ENCODE measurements at regions not wholly inside any gene's neighbourhood (a gene's known extent, or its start where the extent isn't known, plus 50 kb on each side); places are given as distances from the start of the nearest gene placed in this dataset.
A peak's percentile ranks its signal among the peaks of the same experiment; 100 is the strongest.

DNA sequence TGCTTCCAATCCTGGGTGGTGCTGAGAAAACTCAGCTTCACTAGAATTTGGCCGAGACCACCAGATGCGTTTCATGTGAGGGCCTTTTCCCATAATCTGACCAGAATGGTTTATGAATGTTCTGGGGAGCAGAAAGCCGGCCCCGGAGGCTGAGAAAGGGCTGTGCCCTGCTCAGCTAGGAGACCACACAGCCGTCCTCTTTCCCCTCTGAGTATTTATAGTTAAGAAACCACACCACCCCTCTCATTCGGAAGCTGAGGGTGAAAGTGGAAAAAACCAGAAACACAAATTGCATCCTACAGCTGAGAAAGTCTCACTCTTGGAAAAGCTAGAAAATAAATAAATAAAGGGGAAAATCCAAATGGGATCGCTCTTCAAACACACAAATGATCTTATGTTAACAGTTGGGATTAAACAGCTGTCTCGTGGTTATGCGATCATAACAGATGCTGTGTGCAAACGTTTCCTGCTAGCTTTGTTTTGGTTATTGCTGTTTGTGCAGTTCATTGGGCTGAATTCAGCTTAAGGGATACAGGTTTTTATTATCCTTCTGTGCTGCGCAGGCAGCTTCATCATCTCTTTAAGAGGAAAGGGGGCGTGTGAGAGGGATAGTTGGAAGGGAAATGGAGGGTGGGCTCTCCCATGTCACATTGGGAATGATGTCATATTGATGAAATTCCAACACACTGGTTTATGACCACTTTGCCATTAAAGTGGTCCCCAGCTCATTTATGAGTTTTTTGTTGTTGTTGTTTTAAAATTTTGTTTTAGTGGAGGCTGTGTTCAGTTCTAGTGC lies 1026.2 kb upstream of the NR2F2 start:
- no peak for DNase-seq (ENCODE audit: low spot score in 2 of 2)
- Histone ChIP-seq H3K4me1 (no peaks in the 10 kb centered on the region), H3K9me3 (no peaks in the 10 kb centered on the region), H3K27ac (peak overlapping the region; percentile 57 to 88), H3K27me3 (no peaks in the 10 kb centered on the region), H3K36me3 (no peaks in the 10 kb centered on the region), H3K4me3 (peak overlapping the region in 1 of 3 donors; percentile 12)
- TF ChIP-seq POLR2A (IDR thresholded peaks at IDR 0.05): no peak
- TF ChIP-seq POLR2AphosphoS5 (IDR thresholded peaks at IDR 0.05): peak in 1 of 3 donors; percentile 12
- intact Hi-C loops (cut with DNase I; ENCODE audit: low total_unique reads): no loop called here

DNA sequence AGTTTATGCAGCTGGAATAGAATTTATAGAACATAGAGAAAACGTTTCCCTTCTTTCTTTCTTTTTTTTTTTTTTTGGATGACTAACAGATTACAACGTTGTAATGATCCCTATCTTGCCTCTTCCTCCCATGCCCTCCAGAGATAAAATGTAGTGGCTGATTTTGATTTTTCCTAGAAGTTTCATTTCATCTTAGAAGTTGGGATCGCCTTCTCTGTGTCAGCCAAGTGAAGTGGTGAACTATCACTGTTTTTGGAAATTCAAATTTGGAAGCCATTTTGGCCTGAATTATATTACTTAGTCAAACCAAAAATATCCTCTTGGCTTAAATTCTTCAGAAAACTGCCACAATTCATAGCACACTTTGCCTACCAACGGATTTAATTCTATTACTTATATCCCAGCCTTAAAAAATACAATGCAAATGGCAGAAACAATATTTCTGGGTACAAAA lies 1025.5 kb upstream of the NR2F2 start:
- no peak for DNase-seq (ENCODE audit: low spot score in 2 of 2)
- no peak for TF ChIP-seq POLR2AphosphoS5 (IDR thresholded peaks at IDR 0.05)
- TF ChIP-seq POLR2A (IDR thresholded peaks at IDR 0.05): no peak
- H3K4me3 ChIP-seq: no peak overlapping the region
- intact Hi-C loops (cut with DNase I; ENCODE audit: low total_unique reads): no loop called here
- no peaks in the 10 kb centered on the region for H3K4me1 ChIP-seq
- H3K9me3 ChIP-seq: no peaks in the 10 kb centered on the region
- no peaks in the 10 kb centered on the region for H3K27me3 ChIP-seq
- peak overlapping the region; percentile 57 to 88 for H3K27ac ChIP-seq
- no peaks in the 10 kb centered on the region for H3K36me3 ChIP-seq

DNA sequence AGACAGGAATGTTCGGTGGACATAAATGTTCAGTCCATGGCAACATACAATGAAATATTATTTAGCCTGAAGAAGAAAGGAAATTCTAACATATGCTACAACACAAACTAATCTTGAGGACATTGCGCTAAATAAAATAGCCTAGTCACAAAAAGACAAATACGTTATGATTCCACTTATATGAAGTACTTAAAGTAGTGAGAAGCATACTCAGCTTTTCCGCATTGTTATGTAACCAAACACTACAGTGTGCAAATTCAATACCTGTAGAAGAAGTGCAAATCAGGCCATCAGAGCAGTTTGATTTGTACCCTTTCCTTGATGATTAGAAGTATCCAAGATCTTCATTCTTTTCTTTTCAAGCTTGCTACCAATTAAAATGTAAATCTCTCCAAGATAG lies 1023.4 kb upstream of the NR2F2 start:
- Histone ChIP-seq H3K9me3 (no peaks in the 10 kb centered on the region), H3K36me3 (no peaks in the 10 kb centered on the region), H3K4me3 (no peak overlapping the region), H3K4me1 (no peaks in the 10 kb centered on the region), H3K27me3 (no peaks in the 10 kb centered on the region), H3K27ac (no peak overlapping the region)
- intact Hi-C loops (cut with DNase I; ENCODE audit: low total_unique reads): no loop called here
- TF ChIP-seq, protein P1, sequence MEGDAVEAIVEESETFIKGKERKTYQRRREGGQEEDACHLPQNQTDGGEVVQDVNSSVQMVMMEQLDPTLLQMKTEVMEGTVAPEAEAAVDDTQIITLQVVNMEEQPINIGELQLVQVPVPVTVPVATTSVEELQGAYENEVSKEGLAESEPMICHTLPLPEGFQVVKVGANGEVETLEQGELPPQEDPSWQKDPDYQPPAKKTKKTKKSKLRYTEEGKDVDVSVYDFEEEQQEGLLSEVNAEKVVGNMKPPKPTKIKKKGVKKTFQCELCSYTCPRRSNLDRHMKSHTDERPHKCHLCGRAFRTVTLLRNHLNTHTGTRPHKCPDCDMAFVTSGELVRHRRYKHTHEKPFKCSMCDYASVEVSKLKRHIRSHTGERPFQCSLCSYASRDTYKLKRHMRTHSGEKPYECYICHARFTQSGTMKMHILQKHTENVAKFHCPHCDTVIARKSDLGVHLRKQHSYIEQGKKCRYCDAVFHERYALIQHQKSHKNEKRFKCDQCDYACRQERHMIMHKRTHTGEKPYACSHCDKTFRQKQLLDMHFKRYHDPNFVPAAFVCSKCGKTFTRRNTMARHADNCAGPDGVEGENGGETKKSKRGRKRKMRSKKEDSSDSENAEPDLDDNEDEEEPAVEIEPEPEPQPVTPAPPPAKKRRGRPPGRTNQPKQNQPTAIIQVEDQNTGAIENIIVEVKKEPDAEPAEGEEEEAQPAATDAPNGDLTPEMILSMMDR (IDR thresholded peaks at IDR 0.05): no peak
- no peak for TF ChIP-seq POLR2AphosphoS5 (IDR thresholded peaks at IDR 0.05)
- no peak for TF ChIP-seq POLR2A (IDR thresholded peaks at IDR 0.05)
- no peak for DNase-seq (ENCODE audit: low spot score in 2 of 2)

DNA sequence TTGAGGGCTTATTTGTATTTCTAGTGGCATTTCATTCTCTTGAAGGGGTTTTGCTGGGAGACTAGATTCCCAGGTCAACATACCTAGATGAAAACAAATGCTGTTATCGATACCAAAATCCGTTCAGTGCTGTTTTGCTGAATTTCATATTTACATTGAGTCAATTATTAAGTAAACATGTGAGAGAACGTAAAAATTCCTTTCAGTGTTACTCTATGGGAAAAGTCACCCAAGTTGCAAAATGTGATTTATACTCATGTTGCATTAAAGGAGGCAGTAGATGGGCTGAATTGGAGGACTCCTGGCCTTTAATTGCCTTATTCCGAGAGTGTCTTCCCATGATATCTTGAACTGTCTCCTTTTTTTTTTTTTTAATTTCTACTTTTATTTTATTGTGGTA lies 1011.3 kb upstream of the NR2F2 start:
- intact Hi-C loops (cut with DNase I; ENCODE audit: low total_unique reads): no loop called here

DNA sequence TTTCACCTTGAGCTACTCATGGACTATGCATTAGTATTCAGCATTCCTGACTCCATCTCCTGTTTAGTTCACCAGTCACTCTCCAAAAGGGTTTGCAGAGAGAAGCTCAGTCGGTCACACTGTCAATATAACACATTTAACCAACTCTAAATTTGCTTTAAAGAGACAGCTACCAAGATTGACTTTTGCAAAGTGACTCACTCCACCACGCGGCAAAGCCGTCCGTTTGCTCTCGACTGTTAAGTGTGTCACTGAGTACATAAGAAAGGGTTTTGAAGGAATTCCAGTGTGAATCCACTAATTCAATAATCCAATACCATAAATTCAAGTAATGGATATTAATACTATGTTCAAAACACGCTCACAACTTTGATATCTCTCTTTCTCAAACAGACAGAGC lies 1006.7 kb upstream of the NR2F2 start:
- Histone ChIP-seq H3K27me3 (peaks cover 0 to 19% of the 10 kb centered on the region in 2 donors), H3K4me3 (no peak overlapping the region), H3K9me3 (no peaks in the 10 kb centered on the region), H3K36me3 (no peaks in the 10 kb centered on the region), H3K27ac (no peak overlapping the region), H3K4me1 (no peaks in the 10 kb centered on the region)
- TF ChIP-seq, protein P1 (IDR thresholded peaks at IDR 0.05): no peak
- no peak for TF ChIP-seq POLR2A (IDR thresholded peaks at IDR 0.05)
- no peak for TF ChIP-seq POLR2AphosphoS5 (IDR thresholded peaks at IDR 0.05)
- DNase-seq (ENCODE audit: low spot score in 2 of 2): no peak
- intact Hi-C loops (cut with DNase I; ENCODE audit: low total_unique reads): no loop called here

More for the DNA sequence above, 1011.3 kb upstream of the NR2F2 start:
- H3K27ac ChIP-seq: no peak overlapping the region
- TF ChIP-seq POLR2AphosphoS5 (IDR thresholded peaks at IDR 0.05) (no peak), POLR2A (IDR thresholded peaks at IDR 0.05) (no peak)
- TF ChIP-seq, protein P1 (IDR thresholded peaks at IDR 0.05): no peak
- no peak for DNase-seq (ENCODE audit: low spot score in 2 of 2)
- H3K4me1 ChIP-seq: no peaks in the 10 kb centered on the region
- H3K27me3 ChIP-seq: no peaks in the 10 kb centered on the region
- peaks cover 0 to 4% of the 10 kb centered on the region in 2 donors for H3K9me3 ChIP-seq
- no peaks in the 10 kb centered on the region for H3K36me3 ChIP-seq
- no peak overlapping the region for H3K4me3 ChIP-seq

DNA sequence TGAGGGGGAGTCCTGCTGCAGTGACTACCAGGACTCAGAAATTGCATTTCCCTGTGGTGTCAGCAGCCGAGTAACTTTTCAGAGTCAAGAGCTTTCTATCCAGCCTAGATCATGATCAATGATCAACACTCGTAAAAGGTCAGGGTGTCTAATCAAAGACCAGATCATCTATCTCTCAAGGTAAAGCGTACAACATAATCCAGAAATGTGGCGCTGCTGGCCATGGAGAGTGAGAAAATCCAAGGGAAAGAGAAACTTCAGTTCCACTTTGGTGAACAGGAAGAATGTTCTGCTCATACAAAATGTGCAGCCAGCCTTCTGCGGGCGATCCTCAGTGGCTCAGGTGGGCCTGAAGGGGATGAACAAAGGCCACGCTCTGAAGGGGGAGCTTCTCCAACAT lies 1005.8 kb upstream of the NR2F2 start:
- Histone ChIP-seq H3K4me3 (no peak overlapping the region), H3K36me3 (no peaks in the 10 kb centered on the region), H3K9me3 (no peaks in the 10 kb centered on the region), H3K27me3 (peaks cover 0 to 19% of the 10 kb centered on the region in 2 donors), H3K27ac (peak overlapping the region in 1 of 2 donors; percentile 32), H3K4me1 (no peaks in the 10 kb centered on the region)
- TF ChIP-seq POLR2A (IDR thresholded peaks at IDR 0.05) (no peak), POLR2AphosphoS5 (IDR thresholded peaks at IDR 0.05) (no peak)
- TF ChIP-seq, protein P1 (IDR thresholded peaks at IDR 0.05): no peak
- intact Hi-C loops (cut with DNase I; ENCODE audit: low total_unique reads): no loop called here
- DNase-seq (ENCODE audit: low spot score in 2 of 2): no peak
